Endodermal cell (in vitro differentiated cells): ENCODE measurements at regions not wholly inside any gene's neighbourhood (a gene's known extent, or its start where the extent isn't known, plus 50 kb on each side); places are given as distances from the start of the nearest gene placed in this dataset.
A peak's percentile ranks its signal among the peaks of the same experiment; 100 is the strongest.

Experiments used
- DNase-seq: peaks from one replicate; pipeline ENCODE4 v3.0.0-alpha.2; 2017
- H3K27ac ChIP-seq: 2 replicates; pipeline ENCODE4 v1.5.1; 2013; ENCODE audit warnings: mild to moderate bottlenecking, low read depth, low read length, moderate library complexity
- H3K27me3 ChIP-seq: 2 replicates; pipeline ENCODE4 v1.6.1; 2013; ENCODE audit warnings: mild to moderate bottlenecking, low read length, moderate library complexity; ENCODE audit not compliant: insufficient read depth, control insufficient read depth, poor library complexity, severe bottlenecking
- H3K36me3 ChIP-seq: 2 replicates; pipeline ENCODE4 v1.7.0; 2013; ENCODE audit warnings: mild to moderate bottlenecking, low read length, moderate library complexity; ENCODE audit not compliant: control insufficient read depth, insufficient read depth
- H3K4me1 ChIP-seq: one replicate; pipeline ENCODE4 v1.7.0; 2013; ENCODE audit warnings: low read length; ENCODE audit not compliant: control insufficient read depth, insufficient read depth
- H3K4me3 ChIP-seq: 2 replicates; pipeline ENCODE4 v1.5.1; 2013; ENCODE audit warnings: mild to moderate bottlenecking, low read length, moderate library complexity
- H3K9ac ChIP-seq: 2 replicates; pipeline ENCODE4 v1.6.1; 2013; ENCODE audit warnings: mild to moderate bottlenecking, low read length, moderate library complexity; ENCODE audit not compliant: poor library complexity, severe bottlenecking; ENCODE audit errors: extremely low read depth
- H3K9me3 ChIP-seq: 2 replicates; pipeline ENCODE4 v1.6.1; 2013; ENCODE audit warnings: mild to moderate bottlenecking, low read length, moderate library complexity; ENCODE audit not compliant: control insufficient read depth
- H3K27ac Mint-ChIP-seq: 2 replicates; pipeline ENCODE4 v1.8.0; 2020; ENCODE audit warnings: mixed read lengths
- H3K27me3 Mint-ChIP-seq: 2 replicates; pipeline ENCODE4 v1.8.0; 2021; ENCODE audit warnings: mild to moderate bottlenecking, mixed read lengths; ENCODE audit not compliant: insufficient read depth
- H3K36me3 Mint-ChIP-seq: 2 replicates; pipeline ENCODE4 v1.8.0; 2020; ENCODE audit warnings: low read depth, mixed read lengths
- H3K4me1 Mint-ChIP-seq: 2 replicates; pipeline ENCODE4 v1.8.0; 2020; ENCODE audit warnings: mixed read lengths
- H3K4me3 Mint-ChIP-seq: 2 replicates; pipeline ENCODE4 v1.8.0; 2020; ENCODE audit warnings: mild to moderate bottlenecking, moderate library complexity, mixed read lengths
- H3K9me3 Mint-ChIP-seq: 2 replicates; pipeline ENCODE4 v1.8.0; 2020; ENCODE audit warnings: mild to moderate bottlenecking, mixed read lengths
- CTCF ChIP-seq: fragments of 200-600 bp; sonication (generic); conservative IDR thresholded peaks from 2 replicates; pipeline ENCODE4 v1.5.0; 2021; ENCODE audit warnings: antibody characterized with exemption, mild to moderate bottlenecking
- WGBS, 2 experiments: methylation state at CpG; one replicate each; pipeline versions ENCODE4 v1.1.5 to v1.1.7; 2013; ENCODE audit warnings: missing lambda C conversion rate in 2 of 2, mixed read lengths in 1 of 2; ENCODE audit not compliant: insufficient coverage in 1 of 2, insufficient read length in 1 of 2; 5-methylcytosine and 5-hydroxymethylcytosine counted together

GRCh38 chr13:84500016-84500415, 617.7 kb upstream of the SLITRK1 start:
- no peak for DNase-seq
- 81 to 100% methylated on average over 1 of the region's 1 CpG for WGBS, 2 experiments
- peaks cover 9% of the 10 kb centered on the region for H3K9me3 Mint-ChIP-seq

GRCh38 chr13:84497613-84498012, 615.3 kb upstream of the SLITRK1 start:
- H3K9me3 Mint-ChIP-seq, result peaks cover 9% of the 10 kb centered on the region
- no peaks in the 10 kb centered on the region for H3K27me3 ChIP-seq
- WGBS, 2 experiments, result 90 to 98% methylated on average over 5 of the region's 5 CpGs
- no peaks in the 10 kb centered on the region for H3K36me3 ChIP-seq
- peaks cover 3% of the 10 kb centered on the region for H3K4me1 Mint-ChIP-seq
- H3K4me3 ChIP-seq, result no peak overlapping the region
- H3K4me1 ChIP-seq, result peaks cover 5% of the 10 kb centered on the region
- no peaks in the 10 kb centered on the region for H3K36me3 Mint-ChIP-seq
- TF ChIP-seq CTCF, result no peak
- no peaks in the 10 kb centered on the region for H3K27me3 Mint-ChIP-seq
- no peak overlapping the region for H3K4me3 Mint-ChIP-seq
- H3K9me3 ChIP-seq, result peaks cover 6% of the 10 kb centered on the region
- no peak overlapping the region for H3K9ac ChIP-seq
- H3K27ac ChIP-seq, result no peak overlapping the region
- H3K27ac Mint-ChIP-seq, result no peak overlapping the region
- DNase-seq, result no peak

More at GRCh38 chr13:84500016-84500415, 617.7 kb upstream of the SLITRK1 start:
- Histone ChIP-seq H3K4me1 (no peaks in the 10 kb centered on the region), H3K36me3 (no peaks in the 10 kb centered on the region), H3K4me3 (no peak overlapping the region), H3K9ac (no peak overlapping the region), H3K9me3 (peaks cover 6% of the 10 kb centered on the region), H3K27me3 (no peaks in the 10 kb centered on the region), H3K27ac (no peak overlapping the region)
- no peaks in the 10 kb centered on the region for H3K36me3 Mint-ChIP-seq
- no peak overlapping the region for H3K27ac Mint-ChIP-seq
- no peaks in the 10 kb centered on the region for H3K4me1 Mint-ChIP-seq
- no peaks in the 10 kb centered on the region for H3K27me3 Mint-ChIP-seq
- no peak for TF ChIP-seq CTCF
- no peak overlapping the region for H3K4me3 Mint-ChIP-seq

GRCh38 chr13:84491952-84492351, 609.7 kb upstream of the SLITRK1 start:
- TF ChIP-seq CTCF, result no peak
- H3K9me3 ChIP-seq, result no peaks in the 10 kb centered on the region
- Mint-ChIP-seq H3K27ac (no peak overlapping the region), H3K36me3 (no peaks in the 10 kb centered on the region), H3K9me3 (no peaks in the 10 kb centered on the region), H3K27me3 (no peaks in the 10 kb centered on the region), H3K4me3 (no peak overlapping the region), H3K4me1 (peaks cover 3% of the 10 kb centered on the region)
- WGBS, 2 experiments, result 93% methylated on average over 3 of the region's 4 CpGs; no CpG with 5 or more reads in 1 of the 2 experiments
- peak; percentile 20 for DNase-seq
- H3K9ac ChIP-seq, result no peak overlapping the region
- H3K27me3 ChIP-seq, result no peaks in the 10 kb centered on the region
- H3K36me3 ChIP-seq, result no peaks in the 10 kb centered on the region
- H3K4me3 ChIP-seq, result no peak overlapping the region
- H3K4me1 ChIP-seq, result peaks cover 5% of the 10 kb centered on the region
- H3K27ac ChIP-seq, result no peak overlapping the region
